ENCODE measurements at regions not wholly inside any gene's neighbourhood (a gene's known extent, or its start where the extent isn't known, plus 50 kb on each side); places are given as distances from the start of the nearest gene placed in this dataset.
"Not testable (repeated sequence)": the region's sequence is repeated elsewhere in the genome, so short reads cannot be mapped to it uniquely, and the experiment has no call there.

DNA sequence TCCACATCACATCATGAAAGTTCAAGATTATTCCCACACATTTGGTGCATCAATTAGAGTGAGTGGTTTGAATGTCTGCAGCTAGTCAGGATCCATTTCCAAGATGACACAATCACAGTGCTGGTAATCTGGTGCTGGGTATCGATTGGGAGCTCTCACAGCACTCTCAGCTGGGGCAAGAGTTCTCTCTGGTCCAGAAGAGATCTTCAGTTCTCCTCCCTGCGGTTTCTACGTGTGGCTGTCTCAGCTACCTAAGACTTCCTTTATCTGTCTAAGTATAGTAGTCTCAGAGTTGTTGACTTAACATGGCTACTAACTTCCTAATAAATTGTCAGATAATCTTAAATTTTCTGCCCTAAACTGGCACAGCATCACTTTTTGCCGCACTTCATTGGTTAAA lies 358.0 kb upstream of the BRINP3 start:
- Histone ChIP-seq H2BK20ac (ENCODE audit: low read depth, low read length) (no peak overlapping the region), H4K8ac (ENCODE audit: low read depth in 2 of 2, low read length in 2 of 2) (no peak overlapping the region), H3K27ac (ENCODE audit: insufficient read depth, low read length) (no peak overlapping the region), H3K9me1 (ENCODE audit: insufficient read depth, low read length) (peaks cover 2% of the 10 kb centered on the region; the same call in 1 of the 2 replicates), H4K5ac (ENCODE audit: low read depth, low read length) (no peak overlapping the region), H3K4me3 (ENCODE audit: insufficient read depth, low read depth, low read length) (no peak overlapping the region), H2AFZ (replicated peaks; ENCODE audit: low read length, poor library complexity) (no peak overlapping the region), H3K18ac (ENCODE audit: low read depth, low read length) (no peak overlapping the region), H3K9me3 (ENCODE audit: control insufficient read depth, insufficient read depth, low read length) (no peaks in the 10 kb centered on the region), H3K56ac (ENCODE audit: extremely low read depth, insufficient read depth, low read length) (no peak overlapping the region), H3K4me2 (ENCODE audit: low read depth, low read length) (no peak overlapping the region), H4K20me1 (ENCODE audit: insufficient read depth, low read length) (no peaks in the 10 kb centered on the region), H3K4me1 (ENCODE audit: control insufficient read depth, insufficient read depth, low read length) (no peaks in the 10 kb centered on the region), H3K9ac (ENCODE audit: low read depth, low read length) (no peak overlapping the region), H4K91ac (ENCODE audit: insufficient read depth, low read depth, low read length) (no peak overlapping the region), H2AK9ac (replicated peaks; ENCODE audit: low read depth, low read length, poor library complexity) (no peak overlapping the region), H3K27me3 (ENCODE audit: control insufficient read depth, insufficient read depth, low read length) (no peaks in the 10 kb centered on the region), H3K79me1 (ENCODE audit: low read depth in 1 of 2, low read length in 2 of 2) (no peaks in the 10 kb centered on the region), H2BK120ac (ENCODE audit: low read depth, low read length) (no peak overlapping the region), H3K14ac (replicated peaks; ENCODE audit: low read depth, low read length) (no peak overlapping the region), H3K36me3 (ENCODE audit: control insufficient read depth, insufficient read depth, low read length) (no peaks in the 10 kb centered on the region), H2BK5ac (ENCODE audit: low read depth, low read length, poor library complexity, severe bottlenecking) (no peak overlapping the region), H3K4ac (ENCODE audit: low read depth, low read length) (no peak overlapping the region), H2AK5ac (ENCODE audit: low read depth, low read length) (no peak overlapping the region), H2BK15ac (ENCODE audit: low read depth, low read length) (no peak overlapping the region), H3K23ac (ENCODE audit: low read depth, low read length) (no peak overlapping the region)
- ChIA-PET POLR2A (ENCODE audit: unreplicated experiment) (no interaction called here), CTCF (no interaction called here)
- TF ChIP-seq CEBPB (IDR thresholded peaks at IDR 0.05; ENCODE audit: low read depth, low read length) (no peak), MAFK (IDR thresholded peaks at IDR 0.05; ENCODE audit: low read depth, low read length) (no peak), RFX5 (IDR thresholded peaks at IDR 0.05; ENCODE audit: low read depth, low read length) (no peak), POLR2A (IDR thresholded peaks at IDR 0.05; ENCODE audit: low read depth, low read length) (no peak), RCOR1 (IDR thresholded peaks at IDR 0.05; ENCODE audit: insufficient replicate concordance, low read length) (no peak), FOS (IDR thresholded peaks at IDR 0.05; ENCODE audit: low read depth, low read length) (no peak), MXI1 (IDR thresholded peaks at IDR 0.05; ENCODE audit: borderline replicate concordance, low read depth, low read length) (no peak), SMC3 (IDR thresholded peaks at IDR 0.05; ENCODE audit: low read depth, low read length) (no peak), CHD1 (IDR thresholded peaks at IDR 0.05; ENCODE audit: low read depth, low read length) (no peak)
- in situ Hi-C loops (cut with MboI; ENCODE audit: low sequenced_read_pairs) = no loop called here
- BruUV-seq (replicated peaks) = no TSS peak
- intact Hi-C loops (cut with micrococcal nuclease) = no loop called here
- dilution Hi-C loops (cut with HindIII; ENCODE audit: low sequenced_read_pairs, unreplicated experiment) = no loop called here
- WGBS, 2 experiments (ENCODE audit: extremely low coverage in 2 of 2, insufficient read length in 1 of 2) = no CpG with 5 or more reads among the region's 4 CpGs
- no peak for ATAC-seq (ENCODE audit: low read depth)
- DNase-seq = no peak

- ATAC-seq (ENCODE audit: low read depth); H2BK15ac ChIP-seq (ENCODE audit: low read depth, low read length); H3K9ac ChIP-seq (ENCODE audit: low read depth, low read length); H4K20me1 ChIP-seq (ENCODE audit: insufficient read depth, low read length); H2BK120ac ChIP-seq (ENCODE audit: low read depth, low read length); H4K91ac ChIP-seq (ENCODE audit: insufficient read depth, low read depth, low read length); H3K9me3 ChIP-seq (ENCODE audit: control insufficient read depth, insufficient read depth, low read length); intact Hi-C loops (cut with micrococcal nuclease); H3K4me3 ChIP-seq (ENCODE audit: insufficient read depth, low read depth, low read length); POLR2A ChIA-PET (ENCODE audit: unreplicated experiment); H4K5ac ChIP-seq (ENCODE audit: low read depth, low read length); H4K8ac ChIP-seq (ENCODE audit: low read depth in 2 of 2, low read length in 2 of 2); H2AK9ac ChIP-seq (replicated peaks; ENCODE audit: low read depth, low read length, poor library complexity); H3K56ac ChIP-seq (ENCODE audit: extremely low read depth, insufficient read depth, low read length); in situ Hi-C loops (cut with MboI; ENCODE audit: low sequenced_read_pairs); DNase-seq; H3K4me2 ChIP-seq (ENCODE audit: low read depth, low read length); H3K79me1 ChIP-seq (ENCODE audit: low read depth in 1 of 2, low read length in 2 of 2); H2AFZ ChIP-seq (replicated peaks; ENCODE audit: low read length, poor library complexity); H3K18ac ChIP-seq (ENCODE audit: low read depth, low read length); H3K27ac ChIP-seq (ENCODE audit: insufficient read depth, low read length); H3K4me1 ChIP-seq (ENCODE audit: control insufficient read depth, insufficient read depth, low read length); H3K36me3 ChIP-seq (ENCODE audit: control insufficient read depth, insufficient read depth, low read length); BruUV-seq (replicated peaks); dilution Hi-C loops (cut with HindIII; ENCODE audit: low sequenced_read_pairs, unreplicated experiment); H3K14ac ChIP-seq (replicated peaks; ENCODE audit: low read depth, low read length); H3K9me1 ChIP-seq (ENCODE audit: insufficient read depth, low read length); CTCF ChIA-PET; H3K27me3 ChIP-seq (ENCODE audit: control insufficient read depth, insufficient read depth, low read length); H2BK20ac ChIP-seq (ENCODE audit: low read depth, low read length); H2BK5ac ChIP-seq (ENCODE audit: low read depth, low read length, poor library complexity, severe bottlenecking); H3K4ac ChIP-seq (ENCODE audit: low read depth, low read length); H3K23ac ChIP-seq (ENCODE audit: low read depth, low read length); H2AK5ac ChIP-seq (ENCODE audit: low read depth, low read length): not testable (repeated sequence)
- 97% methylated on average over 18 of the region's 21 CpGs; no CpG with 5 or more reads in 1 of the 2 experiments for WGBS, 2 experiments (ENCODE audit: extremely low coverage in 2 of 2, insufficient read length in 1 of 2)
These were observed 359.5 kb upstream of the BRINP3 start for GRCh38 chr1:190837200-190837599.

Data from IMR-90 (cell line).